ENCODE measurements at regions not wholly inside any gene's neighbourhood (a gene's known extent, or its start where the extent isn't known, plus 50 kb on each side); places are given as distances from the start of the nearest gene placed in this dataset.

DNA sequence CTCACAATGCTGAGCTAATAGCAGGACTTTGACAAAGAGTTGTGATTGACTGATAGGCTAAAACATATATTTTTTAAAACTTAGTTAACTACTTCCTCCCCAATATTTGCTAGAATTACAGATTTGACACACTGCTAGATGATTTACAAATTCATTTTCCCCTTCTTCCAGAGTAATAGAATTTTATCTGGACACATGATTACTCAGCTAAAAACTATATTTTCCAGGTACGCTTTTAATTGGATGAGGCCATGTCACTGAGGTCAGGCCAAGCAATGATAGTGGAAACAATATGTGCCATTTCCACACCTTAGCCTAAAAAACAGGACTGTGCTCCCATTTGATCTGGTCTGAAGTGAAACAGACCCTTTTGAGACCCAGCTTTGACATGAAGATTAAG, 193.3 kb upstream of the PGRMC2 start:
- ATAC-seq, result no peak
- Histone ChIP-seq H3K4me3 (ENCODE audit: low read depth in 2 of 2, low read length in 2 of 2) (no peak overlapping the region), H3K4me1 (ENCODE audit: control insufficient read depth, insufficient read depth, low read length) (no peaks in the 10 kb centered on the region), H3K9me3 (ENCODE audit: control insufficient read depth, insufficient read depth, low read depth, low read length) (no peaks in the 10 kb centered on the region), H3K27ac (ENCODE audit: low read length) (no peak overlapping the region), H3K27me3 (ENCODE audit: control insufficient read depth, insufficient read depth, low read length) (no peaks in the 10 kb centered on the region), H3K36me3 (ENCODE audit: control insufficient read depth, insufficient read depth, low read length) (no peaks in the 10 kb centered on the region)
- ChIA-PET POLR2A (no interaction called here), CTCF (no interaction called here)
- no peak for DNase-seq (ENCODE audit: low read depth, low spot score)
- in situ Hi-C loops (cut with HindIII; ENCODE audit: low pct_unique_long_range_greater_than_20kb, low sequenced_read_pairs) (no loop called here), intact Hi-C loops (cut with micrococcal nuclease; ENCODE audit: unreplicated experiment) (no loop called here)
- TF ChIP-seq POLR2AphosphoS5 (IDR thresholded peaks at IDR 0.05; ENCODE audit: low read depth, low read length), result no peak
- TF ChIP-seq TCF7L2 (IDR thresholded peaks at IDR 0.05; ENCODE audit: low read depth, low read length), result no peak
- TF ChIP-seq, protein P1, sequence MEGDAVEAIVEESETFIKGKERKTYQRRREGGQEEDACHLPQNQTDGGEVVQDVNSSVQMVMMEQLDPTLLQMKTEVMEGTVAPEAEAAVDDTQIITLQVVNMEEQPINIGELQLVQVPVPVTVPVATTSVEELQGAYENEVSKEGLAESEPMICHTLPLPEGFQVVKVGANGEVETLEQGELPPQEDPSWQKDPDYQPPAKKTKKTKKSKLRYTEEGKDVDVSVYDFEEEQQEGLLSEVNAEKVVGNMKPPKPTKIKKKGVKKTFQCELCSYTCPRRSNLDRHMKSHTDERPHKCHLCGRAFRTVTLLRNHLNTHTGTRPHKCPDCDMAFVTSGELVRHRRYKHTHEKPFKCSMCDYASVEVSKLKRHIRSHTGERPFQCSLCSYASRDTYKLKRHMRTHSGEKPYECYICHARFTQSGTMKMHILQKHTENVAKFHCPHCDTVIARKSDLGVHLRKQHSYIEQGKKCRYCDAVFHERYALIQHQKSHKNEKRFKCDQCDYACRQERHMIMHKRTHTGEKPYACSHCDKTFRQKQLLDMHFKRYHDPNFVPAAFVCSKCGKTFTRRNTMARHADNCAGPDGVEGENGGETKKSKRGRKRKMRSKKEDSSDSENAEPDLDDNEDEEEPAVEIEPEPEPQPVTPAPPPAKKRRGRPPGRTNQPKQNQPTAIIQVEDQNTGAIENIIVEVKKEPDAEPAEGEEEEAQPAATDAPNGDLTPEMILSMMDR (IDR thresholded peaks at IDR 0.05), result no peak
- TF ChIP-seq SIN3A (IDR thresholded peaks at IDR 0.05; ENCODE audit: borderline replicate concordance, insufficient read depth, low read depth, low read length), result no peak
- no TSS peak for BruUV-seq (replicated peaks)

DNA sequence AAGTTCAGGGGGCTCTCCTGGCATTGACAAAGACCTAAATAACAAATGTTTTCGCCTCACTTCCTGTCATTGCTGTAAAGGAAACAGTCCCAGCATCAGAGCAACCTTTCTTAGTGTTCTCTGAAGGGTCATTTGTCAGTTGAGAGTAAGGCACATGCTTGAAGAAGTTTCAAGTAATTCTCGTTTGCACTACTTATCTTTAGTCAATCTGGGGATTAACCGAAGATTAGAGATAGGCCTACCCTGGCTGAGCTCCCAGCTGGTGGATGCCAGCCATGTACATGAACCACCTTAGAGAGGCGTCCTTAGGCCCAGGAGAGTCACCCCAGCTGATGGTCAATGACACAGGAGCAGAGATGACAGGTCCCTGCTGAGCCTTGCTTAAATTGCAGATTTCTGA, 189.9 kb upstream of the PGRMC2 start:
- no peak for TF ChIP-seq SIN3A (IDR thresholded peaks at IDR 0.05; ENCODE audit: borderline replicate concordance, insufficient read depth, low read depth, low read length)
- no peak for TF ChIP-seq POLR2AphosphoS5 (IDR thresholded peaks at IDR 0.05; ENCODE audit: low read depth, low read length)
- TF ChIP-seq, protein P2, sequence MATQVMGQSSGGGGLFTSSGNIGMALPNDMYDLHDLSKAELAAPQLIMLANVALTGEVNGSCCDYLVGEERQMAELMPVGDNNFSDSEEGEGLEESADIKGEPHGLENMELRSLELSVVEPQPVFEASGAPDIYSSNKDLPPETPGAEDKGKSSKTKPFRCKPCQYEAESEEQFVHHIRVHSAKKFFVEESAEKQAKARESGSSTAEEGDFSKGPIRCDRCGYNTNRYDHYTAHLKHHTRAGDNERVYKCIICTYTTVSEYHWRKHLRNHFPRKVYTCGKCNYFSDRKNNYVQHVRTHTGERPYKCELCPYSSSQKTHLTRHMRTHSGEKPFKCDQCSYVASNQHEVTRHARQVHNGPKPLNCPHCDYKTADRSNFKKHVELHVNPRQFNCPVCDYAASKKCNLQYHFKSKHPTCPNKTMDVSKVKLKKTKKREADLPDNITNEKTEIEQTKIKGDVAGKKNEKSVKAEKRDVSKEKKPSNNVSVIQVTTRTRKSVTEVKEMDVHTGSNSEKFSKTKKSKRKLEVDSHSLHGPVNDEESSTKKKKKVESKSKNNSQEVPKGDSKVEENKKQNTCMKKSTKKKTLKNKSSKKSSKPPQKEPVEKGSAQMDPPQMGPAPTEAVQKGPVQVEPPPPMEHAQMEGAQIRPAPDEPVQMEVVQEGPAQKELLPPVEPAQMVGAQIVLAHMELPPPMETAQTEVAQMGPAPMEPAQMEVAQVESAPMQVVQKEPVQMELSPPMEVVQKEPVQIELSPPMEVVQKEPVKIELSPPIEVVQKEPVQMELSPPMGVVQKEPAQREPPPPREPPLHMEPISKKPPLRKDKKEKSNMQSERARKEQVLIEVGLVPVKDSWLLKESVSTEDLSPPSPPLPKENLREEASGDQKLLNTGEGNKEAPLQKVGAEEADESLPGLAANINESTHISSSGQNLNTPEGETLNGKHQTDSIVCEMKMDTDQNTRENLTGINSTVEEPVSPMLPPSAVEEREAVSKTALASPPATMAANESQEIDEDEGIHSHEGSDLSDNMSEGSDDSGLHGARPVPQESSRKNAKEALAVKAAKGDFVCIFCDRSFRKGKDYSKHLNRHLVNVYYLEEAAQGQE (IDR thresholded peaks at IDR 0.05; ENCODE audit: insufficient read depth in 1 of 2, low read depth in 2 of 2, low read length in 1 of 2), result no peak
- TF ChIP-seq, protein P1 (IDR thresholded peaks at IDR 0.05), result no peak
- no peak for TF ChIP-seq TCF7L2 (IDR thresholded peaks at IDR 0.05; ENCODE audit: low read depth, low read length)
- intact Hi-C loops (cut with micrococcal nuclease; ENCODE audit: unreplicated experiment) (no loop called here), in situ Hi-C loops (cut with HindIII; ENCODE audit: low pct_unique_long_range_greater_than_20kb, low sequenced_read_pairs) (no loop called here)
- no peaks in the 10 kb centered on the region for H3K9me3 ChIP-seq (ENCODE audit: control insufficient read depth, insufficient read depth, low read depth, low read length)
- no peaks in the 10 kb centered on the region for H3K4me1 ChIP-seq (ENCODE audit: control insufficient read depth, insufficient read depth, low read length)
- BruUV-seq (replicated peaks), result no TSS peak
- H3K27me3 ChIP-seq (ENCODE audit: control insufficient read depth, insufficient read depth, low read length), result no peaks in the 10 kb centered on the region
- CTCF ChIA-PET, result no interaction called here
- POLR2A ChIA-PET, result no interaction called here
- H3K4me3 ChIP-seq (ENCODE audit: low read depth in 2 of 2, low read length in 2 of 2), result no peak overlapping the region
- ATAC-seq (no peak), DNase-seq (ENCODE audit: low read depth, low spot score) (no peak)
- no peaks in the 10 kb centered on the region for H3K36me3 ChIP-seq (ENCODE audit: control insufficient read depth, insufficient read depth, low read length)
- no peak overlapping the region for H3K27ac ChIP-seq (ENCODE audit: low read length)
